HCT116 (cell line): ENCODE measurements at regions not wholly inside any gene's neighbourhood (a gene's known extent, or its start where the extent isn't known, plus 50 kb on each side); places are given as distances from the start of the nearest gene placed in this dataset.

Source experiments
- ATAC-seq: fragments of 200-7000 bp; cut with Tn5 transposase; 2 replicates; pipeline ENCODE4 v1.9.1; 2020; ENCODE audit warnings: mild to moderate bottlenecking, moderate library complexity
- BruUV-seq: library from RNA; stranded (reverse); fragments of 400-500 nt; replicated peaks from 2 replicates; lab custom pipeline; 2021; lab: Mats Ljungman, UMichigan
- CTCF ChIA-PET: fragments of 300-600 bp; sonication (Branson Sonifier 250); formaldehyde crosslinking; loops from one replicate; lab custom pipeline; 2021; ENCODE audit warnings: antibody characterized with exemption; lab: Charles Lee
- POLR2A ChIA-PET: fragments of 300-600, 350-600 bp; sonication (Branson Sonifier 250); formaldehyde crosslinking; loops from one replicate; lab custom pipeline; 2021; ENCODE audit warnings: antibody characterized with exemption; lab: Charles Lee
- RAD21 ChIA-PET, 2 experiments: fragments of 300-600 bp; sonication (Branson Sonifier 250); formaldehyde crosslinking; loops; one replicate each; lab custom pipeline; 2023; ENCODE audit warnings: low total read pairs in 2 of 2; ENCODE audit not compliant: uncharacterized antibody in 2 of 2, unreplicated experiment in 2 of 2, low non-redundant PET in 1 of 2; lab: Charles Lee
- DNase-seq: peaks from one replicate; pipeline ENCODE4 v3.0.0-alpha.2; 2010; ENCODE audit warnings: low read depth, low spot score
- H2AFZ ChIP-seq: fragments of 200-600 bp; shearing (Covaris generic), sonication (generic); 2 replicates; pipeline ENCODE4 v1.6.1; 2017; ENCODE audit warnings: low read depth, mixed run types, mixed read lengths, antibody characterized with exemption, low read length; ENCODE audit not compliant: poor library complexity, severe bottlenecking
- H3K27ac ChIP-seq: 2 replicates; pipeline ENCODE4 v1.5.1; 2012; ENCODE audit warnings: low read depth, low read length
- H3K27me3 ChIP-seq: fragments of 200-600 bp; sonication (generic); 2 replicates; pipeline ENCODE4 v1.6.1; 2016; ENCODE audit warnings: mixed run types, low read length, mixed read lengths; ENCODE audit not compliant: insufficient read depth
- H3K36me3 ChIP-seq, 2 experiments: fragments of 200-500 bp in 1 of 2; fragments of 200-600 bp in 1 of 2; sonication (Bioruptor generic) in 1 of 2; sonication (generic) in 1 of 2; 2 replicates each; pipeline versions ENCODE4 v1.5.1 to v1.6.1; 2014 to 2016; ENCODE audit warnings: low read length in 2 of 2, inconsistent platforms in 1 of 2, mixed read lengths in 1 of 2, mixed run types in 1 of 2; ENCODE audit not compliant: insufficient read depth in 2 of 2, control insufficient read depth in 1 of 2
- H3K4me1 ChIP-seq, 2 experiments: fragments of 200-600 bp in 1 of 2; sonication (generic) in 1 of 2; 2 replicates each; pipeline versions ENCODE4 v1.5.1 to v1.6.1; 2012 to 2017; ENCODE audit warnings: low read length in 2 of 2, inconsistent platforms in 1 of 2, mild to moderate bottlenecking in 1 of 2, mixed read lengths in 1 of 2, mixed run types in 1 of 2, moderate library complexity in 1 of 2; ENCODE audit not compliant: insufficient read depth in 2 of 2, control insufficient read depth in 1 of 2
- H3K4me2 ChIP-seq: fragments of 200-600 bp; sonication (generic); 2 replicates; pipeline ENCODE4 v1.6.1; 2017; ENCODE audit warnings: mixed run types, low read length, mixed read lengths
- H3K4me3 ChIP-seq, 2 experiments: fragments of 200-600 bp in 1 of 2; sonication (generic) in 1 of 2; replicated peaks in 1 of 2; 2 replicates each; pipeline ENCODE4 v1.5.1; 2011 to 2016; ENCODE audit warnings: low read length in 2 of 2, control low read depth in 1 of 2, low read depth in 1 of 2, mild to moderate bottlenecking in 1 of 2, mixed read lengths in 1 of 2, mixed run types in 1 of 2
- H3K79me2 ChIP-seq: fragments of 200-600 bp; sonication (generic); 2 replicates; pipeline ENCODE4 v1.6.1; 2017; ENCODE audit warnings: mild to moderate bottlenecking, mixed run types, low read length, moderate library complexity, mixed read lengths; ENCODE audit not compliant: insufficient read depth
- H3K9ac ChIP-seq: fragments of 200-600 bp; sonication (generic); 2 replicates; pipeline ENCODE4 v1.6.1; 2016; ENCODE audit warnings: low read length, mixed read lengths
- H3K9me2 ChIP-seq: fragments of 200-600 bp; sonication (generic), shearing (Covaris generic); 2 replicates; pipeline ENCODE4 v1.6.1; 2017; ENCODE audit warnings: mixed run types, mild to moderate bottlenecking, moderate library complexity; ENCODE audit not compliant: insufficient read depth
- H3K9me3 ChIP-seq, 2 experiments: fragments of 200-500 bp in 1 of 2; fragments of 200-600 bp in 1 of 2; sonication (Bioruptor generic) in 1 of 2; sonication (generic) in 1 of 2; 2 replicates each; pipeline ENCODE4 v1.6.1; 2014 to 2017; ENCODE audit warnings: low read length in 2 of 2, mixed read lengths in 2 of 2, inconsistent platforms in 1 of 2, low read depth in 1 of 2, mild to moderate bottlenecking in 1 of 2, mixed run types in 1 of 2, moderate library complexity in 1 of 2; ENCODE audit not compliant: control insufficient read depth in 1 of 2, insufficient read depth in 1 of 2
- H4K20me1 ChIP-seq: fragments of 200-600 bp; sonication (generic), shearing (Covaris generic); 2 replicates; pipeline ENCODE4 v1.6.1; 2017; ENCODE audit warnings: mixed run types, mild to moderate bottlenecking, moderate library complexity; ENCODE audit not compliant: insufficient read depth
- EZH2 ChIP-seq: fragments of 200-600 bp; sonication (generic); IDR thresholded peaks from 2 replicates; pipeline ENCODE4 v1.6.1; 2017; ENCODE audit warnings: antibody characterized with exemption, mixed run types
- FOSL1 ChIP-seq: IDR thresholded peaks from 2 replicates; pipeline ENCODE4 v1.6.1; 2012; ENCODE audit warnings: low read depth
- ZBTB33 ChIP-seq: IDR thresholded peaks from 2 replicates; pipeline ENCODE4 v1.6.1; 2011; ENCODE audit warnings: mild to moderate bottlenecking, low read length, moderate library complexity; ENCODE audit not compliant: insufficient replicate concordance; ENCODE audit errors: extremely low read depth
- ZNF274 ChIP-seq: fragments of 200-500 bp; sonication (Bioruptor generic); IDR thresholded peaks from 2 replicates; pipeline ENCODE4 v1.6.1; 2014; ENCODE audit warnings: mild to moderate bottlenecking, low read depth, low read length, inconsistent platforms
- intact Hi-C: fragments of 100-400 bp; cut with micrococcal nuclease; formaldehyde crosslinking; loops from 2 replicates; pipeline ENCODE4 v1.10.0; 2022
- TF ChIP-seq, protein P1 (sequence below): IDR thresholded peaks from 2 replicates; pipeline ENCODE4 v1.6.1; 2012; ENCODE audit warnings: low read depth

GRCh38 chr2:41042343-41042742 lies 590.5 kb upstream of the SLC8A1 start:
- intact Hi-C loops: no loop called here
- Histone ChIP-seq H3K9me3 (peaks cover 5 to 10% of the 10 kb centered on the region in 2 experiments; a peak in 2 of 4 replicates), H3K9me2 (no peaks in the 10 kb centered on the region), H3K27ac (no peak overlapping the region), H3K4me3 (no peak overlapping the region), H3K27me3 (no peaks in the 10 kb centered on the region), H3K4me2 (no peak overlapping the region), H4K20me1 (no peaks in the 10 kb centered on the region), H3K9ac (no peak overlapping the region), H3K36me3 (no peaks in the 10 kb centered on the region), H3K4me1 (no peaks in the 10 kb centered on the region), H2AFZ (no peak overlapping the region), H3K79me2 (no peaks in the 10 kb centered on the region)
- DNase-seq (no peak), ATAC-seq (no peak)
- no TSS peak for BruUV-seq
- ChIA-PET POLR2A (no interaction called here), CTCF (no interaction called here), RAD21 (no interaction called here)
- no peak for TF ChIP-seq FOSL1
- no peak for TF ChIP-seq ZBTB33

DNA sequence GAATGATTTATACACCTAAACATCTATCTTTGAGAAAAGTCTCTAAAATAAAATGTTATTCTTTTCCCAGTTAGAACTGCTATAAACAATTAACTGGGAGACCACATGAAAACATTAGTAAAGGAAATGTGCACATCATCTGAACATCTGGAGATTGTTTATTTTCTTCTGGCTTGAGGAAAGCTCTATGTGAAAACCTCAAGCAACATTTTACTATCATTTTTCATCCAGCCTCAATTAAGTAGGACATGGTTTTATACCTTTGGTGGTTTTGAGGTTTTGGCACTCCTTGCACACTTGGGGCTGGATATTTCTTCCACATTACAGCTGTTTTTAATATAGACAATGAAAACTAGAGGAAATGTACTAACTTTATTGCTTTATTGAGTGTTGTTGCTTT lies 609.5 kb upstream of the SLC8A1 start:
- ATAC-seq: no peak
- no TSS peak for BruUV-seq
- Histone ChIP-seq H3K9ac (no peak overlapping the region), H3K4me2 (no peak overlapping the region), H3K36me3 (no peaks in the 10 kb centered on the region), H3K4me1 (no peaks in the 10 kb centered on the region), H3K9me3 (no peaks in the 10 kb centered on the region), H3K9me2 (no peaks in the 10 kb centered on the region), H4K20me1 (no peaks in the 10 kb centered on the region), H3K27ac (no peak overlapping the region), H3K4me3 (no peak overlapping the region), H3K27me3 (no peaks in the 10 kb centered on the region), H2AFZ (no peak overlapping the region), H3K79me2 (no peaks in the 10 kb centered on the region)
- TF ChIP-seq, protein P1, sequence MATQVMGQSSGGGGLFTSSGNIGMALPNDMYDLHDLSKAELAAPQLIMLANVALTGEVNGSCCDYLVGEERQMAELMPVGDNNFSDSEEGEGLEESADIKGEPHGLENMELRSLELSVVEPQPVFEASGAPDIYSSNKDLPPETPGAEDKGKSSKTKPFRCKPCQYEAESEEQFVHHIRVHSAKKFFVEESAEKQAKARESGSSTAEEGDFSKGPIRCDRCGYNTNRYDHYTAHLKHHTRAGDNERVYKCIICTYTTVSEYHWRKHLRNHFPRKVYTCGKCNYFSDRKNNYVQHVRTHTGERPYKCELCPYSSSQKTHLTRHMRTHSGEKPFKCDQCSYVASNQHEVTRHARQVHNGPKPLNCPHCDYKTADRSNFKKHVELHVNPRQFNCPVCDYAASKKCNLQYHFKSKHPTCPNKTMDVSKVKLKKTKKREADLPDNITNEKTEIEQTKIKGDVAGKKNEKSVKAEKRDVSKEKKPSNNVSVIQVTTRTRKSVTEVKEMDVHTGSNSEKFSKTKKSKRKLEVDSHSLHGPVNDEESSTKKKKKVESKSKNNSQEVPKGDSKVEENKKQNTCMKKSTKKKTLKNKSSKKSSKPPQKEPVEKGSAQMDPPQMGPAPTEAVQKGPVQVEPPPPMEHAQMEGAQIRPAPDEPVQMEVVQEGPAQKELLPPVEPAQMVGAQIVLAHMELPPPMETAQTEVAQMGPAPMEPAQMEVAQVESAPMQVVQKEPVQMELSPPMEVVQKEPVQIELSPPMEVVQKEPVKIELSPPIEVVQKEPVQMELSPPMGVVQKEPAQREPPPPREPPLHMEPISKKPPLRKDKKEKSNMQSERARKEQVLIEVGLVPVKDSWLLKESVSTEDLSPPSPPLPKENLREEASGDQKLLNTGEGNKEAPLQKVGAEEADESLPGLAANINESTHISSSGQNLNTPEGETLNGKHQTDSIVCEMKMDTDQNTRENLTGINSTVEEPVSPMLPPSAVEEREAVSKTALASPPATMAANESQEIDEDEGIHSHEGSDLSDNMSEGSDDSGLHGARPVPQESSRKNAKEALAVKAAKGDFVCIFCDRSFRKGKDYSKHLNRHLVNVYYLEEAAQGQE: no peak
- TF ChIP-seq ZNF274 (no peak), EZH2 (no peak)
- DNase-seq: no peak
- CTCF ChIA-PET: no interaction called here
- POLR2A ChIA-PET: no interaction called here
- RAD21 ChIA-PET: no interaction called here
- intact Hi-C loops: no loop called here
